Neural progenitor cell (in vitro differentiated cells): ENCODE measurements at regions not wholly inside any gene's neighbourhood (a gene's known extent, or its start where the extent isn't known, plus 50 kb on each side); places are given as distances from the start of the nearest gene placed in this dataset.

Experiments
- DNase-seq: peaks from one replicate; pipeline ENCODE4 v3.0.0-alpha.2; 2016; ENCODE audit warnings: low spot score
- H2AFZ ChIP-seq: fragments of 200-600 bp; sonication (generic); replicated peaks from 2 replicates; pipeline ENCODE4 v1.6.1; 2016; ENCODE audit warnings: antibody characterized with exemption
- H3F3A ChIP-seq: fragments of 200-600 bp; sonication (generic); 2 replicates; pipeline ENCODE4 v1.6.1; 2016; ENCODE audit warnings: antibody characterized with exemption, low read depth
- H3K27ac ChIP-seq: fragments of 200-600 bp; sonication (generic); 2 replicates; pipeline ENCODE4 v1.5.1; 2016; ENCODE audit warnings: mild to moderate bottlenecking
- H3K27me3 ChIP-seq: fragments of 200-600 bp; sonication (generic); 2 replicates; pipeline ENCODE4 v1.6.1; 2016; ENCODE audit warnings: mild to moderate bottlenecking, moderate library complexity
- H3K36me3 ChIP-seq: fragments of 200-600 bp; sonication (generic); 2 replicates; pipeline ENCODE4 v1.5.1; 2016
- H3K4me1 ChIP-seq: fragments of 200-600 bp; sonication (generic); 2 replicates; pipeline ENCODE4 v1.6.1; 2016; ENCODE audit warnings: mixed run types
- H3K4me2 ChIP-seq: fragments of 200-600 bp; sonication (generic); 2 replicates; pipeline ENCODE4 v1.6.1; 2016
- H3K4me3 ChIP-seq: fragments of 200-600 bp; sonication (generic); 2 replicates; pipeline ENCODE4 v1.5.1; 2016
- H3K79me2 ChIP-seq: fragments of 200-600 bp; sonication (generic); 2 replicates; pipeline ENCODE4 v1.6.1; 2016; ENCODE audit warnings: low read depth
- H3K9ac ChIP-seq: fragments of 200-600 bp; sonication (generic); 2 replicates; pipeline ENCODE4 v1.6.1; 2016
- H3K9me3 ChIP-seq: fragments of 200-600 bp; sonication (generic); 2 replicates; pipeline ENCODE4 v1.5.1; 2016; ENCODE audit warnings: low read depth
- H4K20me1 ChIP-seq: fragments of 200-600 bp; sonication (generic); 2 replicates; pipeline ENCODE4 v1.6.1; 2016; ENCODE audit warnings: low read depth
- H3K27ac Mint-ChIP-seq: 3 replicates; pipeline ENCODE4 v1.8.0; 2021; ENCODE audit warnings: mixed read lengths
- H3K27me3 Mint-ChIP-seq: 2 replicates; pipeline ENCODE4 v1.8.0; 2022; ENCODE audit warnings: low read depth, mild to moderate bottlenecking, inconsistent platforms, moderate library complexity, mixed read lengths; ENCODE audit not compliant: insufficient read depth
- H3K36me3 Mint-ChIP-seq: 3 replicates; pipeline ENCODE4 v1.8.0; 2021; ENCODE audit warnings: mixed read lengths
- H3K4me1 Mint-ChIP-seq: 3 replicates; pipeline ENCODE4 v1.8.0; 2021; ENCODE audit warnings: mixed read lengths
- H3K4me3 Mint-ChIP-seq: 3 replicates; pipeline ENCODE4 v1.8.0; 2021; ENCODE audit warnings: mild to moderate bottlenecking, moderate library complexity, mixed read lengths
- H3K9me3 Mint-ChIP-seq: 3 replicates; pipeline ENCODE4 v1.8.0; 2020; ENCODE audit warnings: mixed read lengths
- EZH2 ChIP-seq: fragments of 200-600 bp; sonication (generic); IDR thresholded peaks from 2 replicates; pipeline ENCODE4 v1.6.1; 2017; ENCODE audit warnings: antibody characterized with exemption, mild to moderate bottlenecking, moderate library complexity
- EZH2phosphoT487 ChIP-seq: fragments of 200-600 bp; sonication (generic); IDR thresholded peaks from 2 replicates; pipeline ENCODE4 v1.6.1; 2017; ENCODE audit warnings: antibody characterized with exemption
- TF ChIP-seq, protein P1 (sequence below): fragments of 200-600 bp; sonication (generic); IDR thresholded peaks from 2 replicates; pipeline ENCODE4 v1.5.1; 2017; ENCODE audit warnings: antibody characterized with exemption, mild to moderate bottlenecking

DNA sequence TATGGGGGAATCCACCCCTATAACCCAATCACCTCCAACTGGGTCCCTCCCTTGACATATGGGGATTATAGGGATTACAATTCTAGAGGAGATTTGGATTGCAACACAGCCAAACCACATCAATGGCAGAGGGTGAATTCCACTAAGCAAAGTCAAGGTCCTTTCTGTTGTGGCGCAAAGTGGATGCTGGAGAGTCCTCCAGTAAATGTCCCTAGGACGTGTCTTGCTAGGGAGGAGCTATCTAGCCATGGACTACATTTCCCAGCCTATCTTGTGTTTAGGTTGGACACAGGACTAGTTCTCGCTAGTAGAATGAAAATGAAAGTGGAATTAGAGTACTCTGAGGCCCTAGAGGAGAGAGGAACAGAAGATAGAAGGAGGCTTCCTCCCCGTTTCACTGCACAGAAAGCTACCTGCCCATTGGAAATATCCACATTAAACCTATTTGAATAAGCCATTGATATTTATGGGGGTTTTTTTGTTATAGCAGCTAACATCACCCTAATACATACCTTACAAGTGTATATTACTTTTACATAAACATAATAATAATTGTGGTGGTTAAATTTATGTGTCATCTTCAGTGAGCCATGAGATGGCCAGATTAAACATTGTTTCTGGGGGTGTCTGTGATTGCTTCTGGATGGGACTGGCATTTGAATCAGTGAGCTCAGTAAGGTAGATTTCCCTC is 56.7 kb upstream of the ERCC4 start:
- no peaks in the 10 kb centered on the region for H3K27me3 Mint-ChIP-seq
- DNase-seq = no peak
- no peaks in the 10 kb centered on the region for H3K27me3 ChIP-seq
- no peak overlapping the region for H2AFZ ChIP-seq
- H3K4me1 ChIP-seq = no peaks in the 10 kb centered on the region
- H3K4me3 Mint-ChIP-seq = no peak overlapping the region
- TF ChIP-seq EZH2phosphoT487 (no peak), EZH2 (no peak)
- TF ChIP-seq, protein P1, sequence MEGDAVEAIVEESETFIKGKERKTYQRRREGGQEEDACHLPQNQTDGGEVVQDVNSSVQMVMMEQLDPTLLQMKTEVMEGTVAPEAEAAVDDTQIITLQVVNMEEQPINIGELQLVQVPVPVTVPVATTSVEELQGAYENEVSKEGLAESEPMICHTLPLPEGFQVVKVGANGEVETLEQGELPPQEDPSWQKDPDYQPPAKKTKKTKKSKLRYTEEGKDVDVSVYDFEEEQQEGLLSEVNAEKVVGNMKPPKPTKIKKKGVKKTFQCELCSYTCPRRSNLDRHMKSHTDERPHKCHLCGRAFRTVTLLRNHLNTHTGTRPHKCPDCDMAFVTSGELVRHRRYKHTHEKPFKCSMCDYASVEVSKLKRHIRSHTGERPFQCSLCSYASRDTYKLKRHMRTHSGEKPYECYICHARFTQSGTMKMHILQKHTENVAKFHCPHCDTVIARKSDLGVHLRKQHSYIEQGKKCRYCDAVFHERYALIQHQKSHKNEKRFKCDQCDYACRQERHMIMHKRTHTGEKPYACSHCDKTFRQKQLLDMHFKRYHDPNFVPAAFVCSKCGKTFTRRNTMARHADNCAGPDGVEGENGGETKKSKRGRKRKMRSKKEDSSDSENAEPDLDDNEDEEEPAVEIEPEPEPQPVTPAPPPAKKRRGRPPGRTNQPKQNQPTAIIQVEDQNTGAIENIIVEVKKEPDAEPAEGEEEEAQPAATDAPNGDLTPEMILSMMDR = no peak
- no peaks in the 10 kb centered on the region for H3F3A ChIP-seq
- no peaks in the 10 kb centered on the region for H4K20me1 ChIP-seq
- H3K27ac Mint-ChIP-seq = no peak overlapping the region
- no peaks in the 10 kb centered on the region for H3K36me3 ChIP-seq
- H3K9ac ChIP-seq = no peak overlapping the region
- no peak overlapping the region for H3K27ac ChIP-seq
- no peaks in the 10 kb centered on the region for H3K4me1 Mint-ChIP-seq
- no peaks in the 10 kb centered on the region for H3K79me2 ChIP-seq
- no peaks in the 10 kb centered on the region for H3K9me3 ChIP-seq
- H3K4me2 ChIP-seq = no peak overlapping the region
- no peaks in the 10 kb centered on the region for H3K36me3 Mint-ChIP-seq
- no peak overlapping the region for H3K4me3 ChIP-seq
- peaks cover 15% of the 10 kb centered on the region for H3K9me3 Mint-ChIP-seq

DNA sequence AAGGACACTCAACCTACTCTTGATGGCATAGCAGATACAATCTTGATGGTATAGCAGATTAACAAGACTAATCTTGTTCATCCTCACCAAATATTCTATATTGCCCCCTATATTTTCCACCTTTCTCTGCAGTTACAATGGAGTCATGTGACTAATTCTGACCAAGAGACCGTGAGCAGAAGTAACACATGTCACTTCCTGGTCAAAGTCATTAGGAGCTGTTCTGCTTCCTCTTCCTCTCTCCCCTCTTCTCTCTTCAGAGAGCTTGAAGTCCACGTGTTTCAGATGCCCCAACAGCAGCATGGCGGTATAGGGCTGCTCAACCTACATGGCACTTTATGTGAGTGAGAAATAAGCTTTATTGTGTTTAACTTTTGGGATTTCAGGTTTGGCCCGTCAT is 55.3 kb upstream of the ERCC4 start:
- Histone ChIP-seq H3K9ac (no peak overlapping the region), H3F3A (no peaks in the 10 kb centered on the region), H3K4me2 (no peak overlapping the region), H3K9me3 (no peaks in the 10 kb centered on the region), H3K27ac (no peak overlapping the region), H3K79me2 (no peaks in the 10 kb centered on the region), H3K4me3 (no peak overlapping the region), H2AFZ (no peak overlapping the region), H3K36me3 (no peaks in the 10 kb centered on the region), H3K4me1 (no peaks in the 10 kb centered on the region), H4K20me1 (no peaks in the 10 kb centered on the region), H3K27me3 (no peaks in the 10 kb centered on the region)
- Mint-ChIP-seq H3K9me3 (peaks cover 24% of the 10 kb centered on the region), H3K36me3 (no peaks in the 10 kb centered on the region), H3K4me1 (no peaks in the 10 kb centered on the region), H3K27me3 (no peaks in the 10 kb centered on the region), H3K4me3 (no peak overlapping the region), H3K27ac (no peak overlapping the region)
- no peak for DNase-seq
- TF ChIP-seq, protein P1 = no peak
- TF ChIP-seq EZH2phosphoT487 = no peak
- no peak for TF ChIP-seq EZH2

DNA sequence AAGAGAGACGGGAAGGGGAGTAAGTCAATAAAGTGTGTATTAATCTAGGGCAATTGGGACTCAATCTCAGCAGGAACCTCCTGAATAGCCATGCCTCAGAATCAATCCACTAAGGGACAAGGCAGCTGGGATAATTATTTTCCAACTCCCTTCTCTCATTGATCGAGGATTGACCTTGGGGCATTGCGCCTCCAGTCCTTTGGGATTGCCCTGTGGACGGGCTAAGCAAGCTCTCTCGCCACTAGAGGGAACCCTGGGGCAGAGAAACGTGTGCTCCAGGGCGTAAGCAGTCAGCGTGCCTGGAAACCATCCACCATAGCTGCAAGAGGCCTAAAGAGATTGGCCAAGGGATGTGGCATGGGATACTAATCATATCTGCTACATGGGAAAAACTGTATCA is 53.9 kb upstream of the ERCC4 start:
- Histone ChIP-seq H3K27me3 (no peaks in the 10 kb centered on the region), H2AFZ (no peak overlapping the region), H3K79me2 (no peaks in the 10 kb centered on the region), H3K4me3 (no peak overlapping the region), H3K4me2 (no peak overlapping the region), H3K9ac (no peak overlapping the region), H3K36me3 (no peaks in the 10 kb centered on the region), H3K4me1 (no peaks in the 10 kb centered on the region), H3K27ac (no peak overlapping the region), H3F3A (no peaks in the 10 kb centered on the region), H4K20me1 (no peaks in the 10 kb centered on the region), H3K9me3 (no peaks in the 10 kb centered on the region)
- H3K4me3 Mint-ChIP-seq = no peak overlapping the region
- no peak overlapping the region for H3K27ac Mint-ChIP-seq
- TF ChIP-seq EZH2 (no peak), EZH2phosphoT487 (no peak)
- TF ChIP-seq, protein P1 = peak; percentile 76
- H3K36me3 Mint-ChIP-seq = no peaks in the 10 kb centered on the region
- peak; percentile 88 for DNase-seq
- no peaks in the 10 kb centered on the region for H3K4me1 Mint-ChIP-seq
- H3K9me3 Mint-ChIP-seq = peaks cover 24% of the 10 kb centered on the region
- H3K27me3 Mint-ChIP-seq = no peaks in the 10 kb centered on the region
